OCI-LY7 (cell line): ENCODE measurements at regions not wholly inside any gene's neighbourhood (a gene's known extent, or its start where the extent isn't known, plus 50 kb on each side); places are given as distances from the start of the nearest gene placed in this dataset.

Experiments used
- CTCF ChIP-seq: fragments of 200-600 bp; sonication (generic); conservative IDR thresholded peaks from 2 replicates; pipeline ENCODE4 v1.5.1; 2014; ENCODE audit warnings: mild to moderate bottlenecking, antibody characterized with exemption, low read length, moderate library complexity, mixed read lengths
- EZH2phosphoT487 ChIP-seq: fragments of 200-600 bp; sonication (generic); IDR thresholded peaks from 2 replicates; pipeline ENCODE4 v1.6.1; 2018; ENCODE audit warnings: low read depth, borderline replicate concordance, mild to moderate bottlenecking, mixed run types, antibody characterized with exemption, low read length, moderate library complexity, mixed read lengths

GRCh38 chr14:76953311-76953945 lies 75.1 kb downstream of the IRF2BPL start:
- TF ChIP-seq CTCF (no peak), EZH2phosphoT487 (no peak)
